Erythroblast (primary cell): ENCODE measurements at regions not wholly inside any gene's neighbourhood (a gene's known extent, or its start where the extent isn't known, plus 50 kb on each side); places are given as distances from the start of the nearest gene placed in this dataset.

ENCODE experiments used
- GATA1 ChIP-seq: IDR thresholded peaks from 2 replicates; pipeline ENCODE4 v1.6.1; 2011; ENCODE audit warnings: low read depth, mild to moderate bottlenecking, control low read depth, low read length, moderate library complexity
- POLR2A ChIP-seq: IDR thresholded peaks from 2 replicates; pipeline ENCODE4 v1.6.1; 2011; ENCODE audit warnings: mild to moderate bottlenecking, low read length

GRCh38 chr20:7758406-7758805, 181.9 kb downstream of the HAO1 start:
- TF ChIP-seq POLR2A, result no peak
- no peak for TF ChIP-seq GATA1
